Right cardiac atrium (tissue), 5 donors: ENCODE measurements at regions not wholly inside any gene's neighbourhood (a gene's known extent, or its start where the extent isn't known, plus 50 kb on each side); places are given as distances from the start of the nearest gene placed in this dataset.

Experiments
- ATAC-seq, 2 donors: fragments of 200-7000 bp; cut with Tn5 transposase; one replicate each; pipeline versions ENCODE4 v1.8.0 to v1.9.1; 2020; ENCODE audit warnings: moderate library complexity in 2 of 2, mild to moderate bottlenecking in 1 of 2
- DNase-seq, 3 donors: peaks; one replicate each; pipeline ENCODE4 v3.0.0-alpha.2; 2020
- H3K27ac ChIP-seq: one replicate; pipeline ENCODE4 v1.5.1; 2013; ENCODE audit warnings: mild to moderate bottlenecking, low read length, control low read depth, moderate library complexity
- H3K27me3 ChIP-seq: one replicate; pipeline ENCODE4 v1.6.1; 2013; ENCODE audit not compliant: control insufficient read depth, insufficient read depth
- H3K4me1 ChIP-seq: one replicate; pipeline ENCODE4 v1.6.1; 2013; ENCODE audit warnings: low read length; ENCODE audit not compliant: control insufficient read depth, insufficient read depth
- H3K4me3 ChIP-seq: one replicate; pipeline ENCODE4 v1.5.1; 2013; ENCODE audit warnings: low read length, control low read depth
- H3K9me3 ChIP-seq: one replicate; pipeline ENCODE4 v1.6.1; 2013; ENCODE audit warnings: low read length; ENCODE audit not compliant: control insufficient read depth
- WGBS: extraction: QIAGEN DNeasy Blood & Tissue Kit; methylation state at CpG from one replicate; pipeline ENCODE4 v1.1.7; 2013; 5-methylcytosine and 5-hydroxymethylcytosine counted together
- intact Hi-C, 4 donors: fragments of 100-400 bp; cut with DNase I; formaldehyde crosslinking; loops; one replicate each; pipeline versions ENCODE4 v1.11.0 to v1.14.0; 2022 to 2023
- donor health status: healthy with polysubstance abuse.
- donor health status: DM: no; HTN: yes; CAD: no.
- donor health status: DM: no; HTN: no; CAD: no.
- donor health status: DM: no; HTN: yes; CAD: no; lungs with severe emphysema.
- donor health status: DM: yes; HTN: yes; CAD: no.

- WGBS: 72% methylated on average over 2 of the region's 2 CpGs
- intact Hi-C loops: no loop called here
- no peak for ATAC-seq
Observed at GRCh38 chr13:69300131-69300530, 807.5 kb upstream of the ATXN8OS start.

GRCh38 chr13:69296130-69296529, 811.5 kb upstream of the ATXN8OS start:
- no peaks in the 10 kb centered on the region for H3K27me3 ChIP-seq
- no peaks in the 10 kb centered on the region for H3K9me3 ChIP-seq
- no peak overlapping the region for H3K4me3 ChIP-seq
- no peak overlapping the region for H3K27ac ChIP-seq
- intact Hi-C loops: no loop called here
- H3K4me1 ChIP-seq: no peaks in the 10 kb centered on the region
- ATAC-seq (no peak), DNase-seq (no peak)
- WGBS: 73% methylated on average over 1 of the region's 1 CpG

More at GRCh38 chr13:69300131-69300530, 807.5 kb upstream of the ATXN8OS start:
- H3K4me3 ChIP-seq: no peak overlapping the region
- no peak overlapping the region for H3K27ac ChIP-seq
- DNase-seq: no peak
- H3K27me3 ChIP-seq: no peaks in the 10 kb centered on the region
- no peaks in the 10 kb centered on the region for H3K4me1 ChIP-seq
- H3K9me3 ChIP-seq: no peaks in the 10 kb centered on the region

DNA sequence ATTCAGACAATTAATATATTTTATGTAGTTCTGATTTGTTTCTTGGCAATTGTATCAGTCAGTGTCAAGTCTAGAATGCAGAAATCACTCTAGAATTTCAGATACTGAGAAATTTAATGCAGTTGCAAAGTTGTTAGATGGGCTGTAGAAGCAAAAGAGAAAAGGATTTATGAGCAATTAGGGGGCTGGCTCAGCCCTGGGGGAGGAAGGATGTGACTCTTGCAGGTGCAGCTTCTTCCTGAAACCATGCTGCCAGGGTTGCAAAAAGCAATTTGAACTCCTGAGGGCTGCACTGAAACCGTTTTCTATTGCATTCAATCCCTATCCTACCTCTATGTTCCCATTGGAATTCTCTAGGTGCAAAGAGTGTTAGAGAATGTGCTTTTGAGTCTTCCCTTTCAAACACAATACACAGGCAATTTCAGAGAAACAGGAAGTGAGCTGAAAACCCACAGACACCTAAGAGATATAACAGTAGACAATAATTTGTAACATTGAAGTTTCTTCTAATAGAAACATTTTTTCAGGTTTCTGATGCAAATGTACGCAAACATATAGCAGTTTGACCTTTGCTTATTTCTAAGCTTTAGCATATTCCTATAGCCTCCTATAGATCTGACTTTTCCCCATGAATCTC, 814.7 kb upstream of the ATXN8OS start:
- H3K4me3 ChIP-seq: no peak overlapping the region
- 75% methylated on average over 2 of the region's 2 CpGs for WGBS
- DNase-seq: no peak

DNA sequence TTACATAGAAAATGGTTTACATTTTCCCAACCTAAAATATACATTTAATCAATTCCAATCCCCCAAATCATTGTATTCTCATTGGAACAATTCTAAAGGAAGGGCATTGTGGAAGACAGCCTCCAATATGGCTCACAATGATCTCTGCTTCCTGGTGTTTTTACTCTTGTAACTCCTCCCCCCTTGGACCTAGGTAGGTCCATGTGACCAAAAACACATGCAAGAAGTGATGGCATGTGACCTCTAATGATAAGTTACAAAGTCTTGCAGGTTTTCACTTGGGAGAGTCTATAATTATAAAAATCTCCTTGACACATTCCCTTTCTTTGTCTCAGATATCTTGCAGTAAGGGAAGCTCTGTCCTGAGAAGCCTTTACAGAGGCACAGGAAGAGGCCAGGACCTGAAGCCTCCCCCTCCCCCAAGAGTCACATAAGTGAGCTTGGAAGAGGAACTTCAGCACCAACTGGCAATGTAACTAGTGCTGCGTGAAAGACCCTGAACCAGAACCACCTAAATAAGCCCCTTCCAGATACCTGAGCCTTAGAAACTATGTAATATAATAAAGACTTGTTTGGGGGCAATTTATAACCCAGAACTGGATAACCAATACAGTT, 816.2 kb upstream of the ATXN8OS start:
- no peaks in the 10 kb centered on the region for H3K27me3 ChIP-seq
- H3K27ac ChIP-seq: no peak overlapping the region
- 87% methylated on average over 1 of the region's 1 CpG for WGBS
- H3K4me3 ChIP-seq: no peak overlapping the region
- intact Hi-C loops: no loop called here
- no peak for DNase-seq
- no peak for ATAC-seq
- no peaks in the 10 kb centered on the region for H3K9me3 ChIP-seq
- no peaks in the 10 kb centered on the region for H3K4me1 ChIP-seq

More for the DNA sequence above, 814.7 kb upstream of the ATXN8OS start:
- Histone ChIP-seq H3K4me1 (no peaks in the 10 kb centered on the region), H3K27ac (no peak overlapping the region), H3K9me3 (no peaks in the 10 kb centered on the region), H3K27me3 (no peaks in the 10 kb centered on the region)
- intact Hi-C loops: no loop called here
- ATAC-seq: no peak

DNA sequence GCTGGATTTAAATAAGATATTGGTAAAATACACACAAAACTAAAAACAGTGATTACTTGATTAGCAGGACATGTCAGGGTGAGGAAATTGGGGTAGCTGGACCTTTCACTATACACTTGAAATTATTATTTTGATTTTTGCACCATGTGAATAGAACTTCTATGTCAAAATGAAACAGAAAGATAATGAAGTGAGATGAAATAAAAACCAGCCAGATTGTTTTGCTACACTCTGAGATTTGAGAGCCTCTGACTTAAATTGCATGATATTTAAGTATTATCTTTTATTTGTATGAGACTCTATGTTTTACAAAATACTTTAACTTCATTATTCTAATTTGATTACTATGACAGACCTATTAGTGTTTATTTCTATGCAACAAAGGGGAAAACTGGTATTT, 819.6 kb upstream of the ATXN8OS start:
- Histone ChIP-seq H3K9me3 (no peaks in the 10 kb centered on the region), H3K27me3 (no peaks in the 10 kb centered on the region), H3K27ac (no peak overlapping the region), H3K4me3 (no peak overlapping the region), H3K4me1 (no peaks in the 10 kb centered on the region)
- intact Hi-C loops: no loop called here
- no peak for ATAC-seq
- no peak for DNase-seq

DNA sequence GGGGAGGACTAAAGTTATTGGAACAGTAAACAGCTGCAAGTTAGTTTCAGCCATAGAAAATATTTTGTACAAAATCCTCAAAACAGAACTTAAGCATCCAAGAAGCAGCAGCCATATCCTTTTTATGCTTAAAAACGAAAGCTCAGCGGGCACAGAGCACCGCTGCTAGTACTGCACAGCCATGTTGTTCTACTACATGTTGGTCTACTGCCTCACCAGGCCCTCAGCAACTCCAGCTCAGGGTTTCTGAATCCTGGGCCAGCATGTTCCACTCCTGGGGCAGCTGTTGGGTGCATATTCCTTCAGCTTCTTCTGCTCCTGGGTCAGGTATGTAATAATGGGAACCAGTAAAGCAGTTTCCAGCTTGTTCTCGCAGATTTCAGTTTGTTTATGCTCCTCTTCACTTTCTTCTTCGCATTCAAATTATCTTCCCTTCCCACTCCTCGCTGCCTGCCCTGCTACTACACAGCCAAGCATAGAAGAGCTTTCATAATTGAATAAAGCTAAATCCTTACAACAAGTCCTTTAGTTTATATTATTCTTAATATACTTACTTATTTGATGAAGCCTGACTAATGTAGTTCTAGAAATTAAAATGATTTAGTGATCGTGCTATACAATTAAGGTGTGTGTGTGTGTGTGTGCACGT, 820.5 kb upstream of the ATXN8OS start:
- DNase-seq: no peak
- 85% methylated on average over 8 of the region's 8 CpGs for WGBS
- H3K9me3 ChIP-seq: no peaks in the 10 kb centered on the region
- H3K4me3 ChIP-seq: no peak overlapping the region
- intact Hi-C loops: no loop called here
- H3K27me3 ChIP-seq: no peaks in the 10 kb centered on the region
- H3K27ac ChIP-seq: no peak overlapping the region
- ATAC-seq: no peak
- no peaks in the 10 kb centered on the region for H3K4me1 ChIP-seq

- DNase-seq (no peak), ATAC-seq (no peak)
- H3K4me1 ChIP-seq: no peaks in the 10 kb centered on the region
- H3K4me3 ChIP-seq: no peak overlapping the region
- no peaks in the 10 kb centered on the region for H3K9me3 ChIP-seq
- no peak overlapping the region for H3K27ac ChIP-seq
- H3K27me3 ChIP-seq: no peaks in the 10 kb centered on the region
- intact Hi-C loops: no loop called here
- 67% methylated on average over 2 of the region's 2 CpGs for WGBS
Observed at GRCh38 chr13:69283837-69284236, 823.8 kb upstream of the ATXN8OS start.

- DNase-seq (no peak), ATAC-seq (no peak)
- Histone ChIP-seq H3K4me1 (no peaks in the 10 kb centered on the region), H3K27me3 (no peaks in the 10 kb centered on the region), H3K27ac (no peak overlapping the region), H3K9me3 (no peaks in the 10 kb centered on the region), H3K4me3 (no peak overlapping the region)
- 64% methylated on average over 1 of the region's 1 CpG for WGBS
- intact Hi-C loops: no loop called here
Observed at GRCh38 chr13:69283301-69283700, 824.3 kb upstream of the ATXN8OS start.

GRCh38 chr13:69280399-69280798, 827.2 kb upstream of the ATXN8OS start:
- intact Hi-C loops: no loop called here
- 62% methylated on average over 4 of the region's 4 CpGs for WGBS
- H3K27ac ChIP-seq: no peak overlapping the region

DNA sequence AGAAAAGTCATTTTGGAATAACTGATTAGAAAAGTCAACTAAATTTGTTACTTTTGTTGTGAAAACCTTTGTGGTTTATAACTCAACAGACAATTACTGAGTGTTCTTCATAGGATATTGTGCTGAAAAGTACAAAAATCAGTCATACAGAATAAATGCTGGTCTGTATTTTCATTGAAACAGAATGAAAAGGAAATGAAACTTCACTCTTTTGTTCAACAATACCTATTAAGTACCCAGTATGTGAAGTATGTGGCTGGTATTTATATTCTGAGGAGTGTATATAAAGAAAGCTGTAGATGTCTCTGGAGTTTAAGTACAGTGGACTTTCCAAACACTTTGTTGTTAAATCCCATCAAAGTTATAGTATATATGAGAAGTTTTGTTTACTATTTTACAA, 828.4 kb upstream of the ATXN8OS start:
- no peaks in the 10 kb centered on the region for H3K9me3 ChIP-seq
- H3K27ac ChIP-seq: no peak overlapping the region
- no peaks in the 10 kb centered on the region for H3K27me3 ChIP-seq
- ATAC-seq (no peak), DNase-seq (no peak)
- H3K4me3 ChIP-seq: no peak overlapping the region
- H3K4me1 ChIP-seq: no peaks in the 10 kb centered on the region
- intact Hi-C loops: no loop called here

More at GRCh38 chr13:69280399-69280798, 827.2 kb upstream of the ATXN8OS start:
- H3K4me1 ChIP-seq: no peaks in the 10 kb centered on the region
- H3K27me3 ChIP-seq: no peaks in the 10 kb centered on the region
- ATAC-seq: no peak
- DNase-seq: no peak
- H3K4me3 ChIP-seq: no peak overlapping the region
- no peaks in the 10 kb centered on the region for H3K9me3 ChIP-seq

DNA sequence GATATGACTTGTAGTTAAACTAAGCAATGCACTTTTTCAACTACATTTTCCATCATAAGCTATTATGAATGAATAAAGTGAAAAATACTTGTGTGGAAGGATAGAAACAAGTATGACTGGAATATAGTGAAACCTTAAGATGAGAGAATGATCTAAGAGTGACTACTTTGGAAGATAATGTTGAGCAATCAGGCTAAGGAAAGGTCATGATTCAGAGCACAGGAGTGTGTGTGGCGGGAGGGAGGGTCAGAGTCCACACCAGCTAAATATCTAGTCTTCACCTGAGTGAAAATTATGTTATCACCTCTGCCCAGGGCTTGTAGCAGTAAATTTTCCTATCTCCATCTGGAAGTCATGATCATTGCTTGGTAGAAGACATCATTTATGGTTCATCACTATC, 833.4 kb upstream of the ATXN8OS start:
- Histone ChIP-seq H3K27me3 (no peaks in the 10 kb centered on the region), H3K9me3 (no peaks in the 10 kb centered on the region), H3K4me1 (no peaks in the 10 kb centered on the region), H3K27ac (no peak overlapping the region), H3K4me3 (no peak overlapping the region)
- WGBS: 80% methylated on average over 1 of the region's 1 CpG
- no peak for ATAC-seq
- intact Hi-C loops: no loop called here
- DNase-seq: no peak
